C4-2B (cell line): ENCODE measurements at regions not wholly inside any gene's neighbourhood (a gene's known extent, or its start where the extent isn't known, plus 50 kb on each side); places are given as distances from the start of the nearest gene placed in this dataset.
"Not testable (repeated sequence)": the region's sequence is repeated elsewhere in the genome, so short reads cannot be mapped to it uniquely, and the experiment has no call there.

Source experiments
- H3K27ac ChIP-seq: fragments of 450-650 bp; 2 replicates; pipeline ENCODE4 v1.5.1; 2017
- ZFX ChIP-seq: fragments of 450-650 bp; IDR thresholded peaks from 2 replicates; pipeline ENCODE4 v1.6.1; 2017
- TF ChIP-seq, protein P1 (sequence below): fragments of 450-650 bp; conservative IDR thresholded peaks from 2 replicates; pipeline ENCODE4 v1.5.1; 2017; ENCODE audit warnings: mild to moderate bottlenecking

DNA sequence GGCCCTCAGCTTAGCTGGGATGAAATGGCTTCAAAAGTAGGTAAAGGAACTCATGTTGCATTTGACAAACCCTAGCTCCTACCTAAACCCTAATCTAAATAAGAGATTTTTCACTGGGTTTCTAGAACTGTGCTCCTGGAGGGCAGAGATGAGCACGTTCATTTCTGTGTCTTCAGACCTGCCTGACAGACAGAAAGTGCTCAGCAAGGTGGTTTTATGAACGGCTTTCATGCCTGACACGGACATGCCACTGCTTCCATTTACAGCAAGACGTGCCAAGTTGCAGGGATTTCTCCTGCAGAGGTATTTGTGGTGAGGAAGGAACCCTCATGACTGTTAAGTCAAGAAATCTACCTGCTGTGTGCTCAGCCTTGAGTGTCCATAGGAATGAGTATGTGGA, 83.5 kb upstream of the KMT2C start:
- no peak for TF ChIP-seq ZFX
- TF ChIP-seq, protein P1, sequence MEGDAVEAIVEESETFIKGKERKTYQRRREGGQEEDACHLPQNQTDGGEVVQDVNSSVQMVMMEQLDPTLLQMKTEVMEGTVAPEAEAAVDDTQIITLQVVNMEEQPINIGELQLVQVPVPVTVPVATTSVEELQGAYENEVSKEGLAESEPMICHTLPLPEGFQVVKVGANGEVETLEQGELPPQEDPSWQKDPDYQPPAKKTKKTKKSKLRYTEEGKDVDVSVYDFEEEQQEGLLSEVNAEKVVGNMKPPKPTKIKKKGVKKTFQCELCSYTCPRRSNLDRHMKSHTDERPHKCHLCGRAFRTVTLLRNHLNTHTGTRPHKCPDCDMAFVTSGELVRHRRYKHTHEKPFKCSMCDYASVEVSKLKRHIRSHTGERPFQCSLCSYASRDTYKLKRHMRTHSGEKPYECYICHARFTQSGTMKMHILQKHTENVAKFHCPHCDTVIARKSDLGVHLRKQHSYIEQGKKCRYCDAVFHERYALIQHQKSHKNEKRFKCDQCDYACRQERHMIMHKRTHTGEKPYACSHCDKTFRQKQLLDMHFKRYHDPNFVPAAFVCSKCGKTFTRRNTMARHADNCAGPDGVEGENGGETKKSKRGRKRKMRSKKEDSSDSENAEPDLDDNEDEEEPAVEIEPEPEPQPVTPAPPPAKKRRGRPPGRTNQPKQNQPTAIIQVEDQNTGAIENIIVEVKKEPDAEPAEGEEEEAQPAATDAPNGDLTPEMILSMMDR, result no peak
- no peak overlapping the region for H3K27ac ChIP-seq

DNA sequence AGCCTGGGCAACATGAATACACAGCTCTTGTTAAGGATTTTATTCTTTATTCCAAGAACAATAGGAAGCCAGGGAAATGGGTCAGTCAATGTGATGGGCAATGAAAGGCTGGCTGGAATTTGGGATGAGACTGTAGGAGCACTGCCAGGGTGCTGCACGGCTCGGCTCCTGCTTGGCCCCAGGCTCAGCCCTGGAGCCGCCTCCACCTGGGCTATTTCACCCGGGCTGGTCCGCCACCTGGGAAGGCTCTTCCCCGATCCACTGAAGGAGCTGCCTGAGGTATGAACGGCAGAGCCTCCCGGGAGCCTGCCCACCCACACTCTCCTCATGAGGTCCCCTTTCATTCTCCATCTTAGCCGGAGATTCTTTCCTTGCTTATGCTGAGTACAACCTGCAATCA, 80.4 kb upstream of the KMT2C start:
- H3K27ac ChIP-seq, result no peak overlapping the region
- no peak for TF ChIP-seq ZFX
- TF ChIP-seq, protein P1, result no peak

DNA sequence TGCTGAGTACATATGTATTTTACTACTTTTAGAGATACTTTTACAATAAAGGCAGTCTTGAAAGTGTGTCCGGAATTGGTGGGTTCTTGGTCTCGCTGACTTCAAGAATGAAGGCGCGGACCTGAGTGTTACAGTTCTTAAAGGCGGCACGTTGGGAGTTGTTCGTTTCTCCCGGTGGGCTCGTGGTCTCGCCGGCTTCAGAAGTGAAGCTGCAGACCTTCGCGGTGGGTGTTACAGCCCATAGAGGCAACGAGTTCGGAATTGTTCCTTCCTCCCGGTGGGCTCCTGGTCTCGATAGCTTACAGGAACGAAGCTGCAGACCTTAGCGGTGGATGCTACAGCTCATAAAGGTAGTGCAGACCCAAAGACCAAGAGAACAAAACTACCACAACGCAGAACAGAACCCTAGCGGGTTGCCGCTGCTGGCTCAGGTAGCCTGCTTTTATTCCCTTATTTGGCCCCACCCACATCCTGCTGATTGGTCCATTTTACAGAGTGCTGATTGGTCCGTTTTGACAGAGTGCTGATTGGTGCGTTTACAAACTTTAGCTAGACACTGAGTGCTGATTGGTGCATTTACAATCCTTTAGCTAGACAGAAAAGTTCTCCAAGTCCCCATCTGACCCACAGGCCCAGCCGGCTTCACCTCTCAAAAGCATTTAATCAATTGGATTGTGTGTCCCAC, 79.6 kb upstream of the KMT2C start:
- H3K27ac ChIP-seq, result not testable (repeated sequence)

- no peak overlapping the region for H3K27ac ChIP-seq
- no peak for TF ChIP-seq ZFX
- TF ChIP-seq, protein P1, result no peak
Measured at GRCh38 chr7:152514771-152515105, 78.9 kb upstream of the KMT2C start.

DNA sequence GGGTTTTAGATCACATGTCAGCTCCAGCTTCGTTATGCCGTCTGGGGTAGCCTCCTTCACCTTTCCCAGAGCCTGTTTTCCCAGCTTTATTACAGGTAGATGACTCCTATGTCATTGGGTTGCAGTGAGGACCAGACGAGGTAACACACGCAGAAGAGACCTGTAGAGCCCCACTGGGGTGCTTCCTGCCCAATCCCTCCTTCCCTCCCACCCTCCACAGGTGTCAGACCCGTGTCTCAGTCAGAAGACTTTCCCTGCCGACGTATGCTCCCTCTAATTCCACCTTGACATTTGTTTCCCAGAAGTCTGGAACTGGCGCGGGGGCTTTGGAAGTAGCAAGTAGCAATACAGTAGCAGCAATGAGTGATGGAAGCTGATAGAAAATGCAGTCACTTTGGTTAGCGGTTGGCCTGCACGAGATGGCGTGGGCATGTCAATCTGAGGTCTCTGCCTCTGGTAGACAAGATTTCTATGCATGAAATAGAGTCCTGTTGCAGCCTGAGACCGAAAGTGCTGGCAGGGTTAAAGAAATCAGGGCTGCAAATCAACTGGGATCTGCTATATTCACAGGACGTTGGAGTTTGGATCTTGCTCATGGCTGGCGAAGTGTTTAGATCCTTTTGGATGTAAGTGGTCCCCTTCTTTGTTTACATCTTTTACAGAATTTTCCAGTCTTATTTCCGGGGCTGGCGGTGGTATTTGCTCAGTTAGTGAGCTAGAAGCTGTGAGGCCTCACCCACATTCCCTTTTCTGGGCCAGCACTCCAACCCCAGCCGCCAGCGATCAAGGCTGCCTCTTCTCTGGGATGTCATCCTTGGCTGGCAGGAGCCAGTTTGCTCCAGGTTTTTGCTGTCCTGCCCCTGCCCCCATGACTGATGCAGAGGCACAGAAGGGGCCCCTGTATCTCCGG, 78.3 kb upstream of the KMT2C start:
- TF ChIP-seq, protein P1, result no peak
- no peak for TF ChIP-seq ZFX
- H3K27ac ChIP-seq, result no peak overlapping the region

DNA sequence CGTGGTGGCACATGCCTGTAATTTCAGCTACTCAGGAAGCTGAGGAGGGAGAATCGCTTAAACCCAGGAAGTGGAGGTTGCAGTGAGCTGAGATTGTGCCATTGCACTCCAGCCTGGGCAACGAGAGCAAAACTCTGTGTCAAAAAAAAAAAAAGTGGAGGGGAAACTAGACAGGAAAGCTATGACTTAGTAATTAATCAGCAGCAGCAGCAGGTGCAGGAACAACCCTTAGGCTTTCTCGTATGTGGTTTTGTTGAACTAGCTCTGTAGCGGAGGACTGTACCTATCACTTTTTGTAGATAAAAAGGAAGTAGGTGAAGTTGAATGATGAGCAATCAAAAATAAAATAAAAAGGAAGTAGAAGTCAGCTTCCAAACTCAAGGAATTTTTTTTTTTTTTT, 76.9 kb upstream of the KMT2C start:
- no peak overlapping the region for H3K27ac ChIP-seq
- TF ChIP-seq, protein P1, result no peak
- TF ChIP-seq ZFX, result no peak

GRCh38 chr7:152511736-152512135, 75.9 kb upstream of the KMT2C start:
- no peak overlapping the region for H3K27ac ChIP-seq
- no peak for TF ChIP-seq ZFX
- TF ChIP-seq, protein P1, result no peak
